AG04449 (cell line): ENCODE measurements at regions not wholly inside any gene's neighbourhood (a gene's known extent, or its start where the extent isn't known, plus 50 kb on each side); places are given as distances from the start of the nearest gene placed in this dataset.

ENCODE experiments used
- CTCF ChIA-PET: fragments of 350-600 bp; formaldehyde crosslinking; extraction: SDS; loops from one replicate; lab custom pipeline; 2021; ENCODE audit warnings: antibody characterized with exemption; lab: Yijun Ruan, JAX
- POLR2A ChIA-PET: fragments of 400-600, 350-600 bp; formaldehyde crosslinking; extraction: SDS; loops from one replicate; lab custom pipeline; 2020; ENCODE audit warnings: antibody characterized with exemption, inconsistent platforms; lab: Yijun Ruan, JAX
- DNase-seq: peaks from one replicate; pipeline ENCODE4 v3.0.0-alpha.2; 2010; ENCODE audit warnings: low read depth, low spot score
- H3K4me3 ChIP-seq: 2 replicates; pipeline ENCODE4 v1.5.1; 2011; ENCODE audit warnings: low read depth, mild to moderate bottlenecking, control low read depth, low read length
- CTCF ChIP-seq: IDR thresholded peaks from one replicate; pipeline ENCODE4 v1.5.1; 2011; ENCODE audit warnings: mild to moderate bottlenecking, moderate library complexity, low read length, control low read depth, inconsistent platforms; ENCODE audit not compliant: insufficient read depth; ENCODE audit errors: missing control alignments

GRCh38 chr1:184865831-184866230, 108.5 kb downstream of the NIBAN1 start:
- ChIA-PET POLR2A (no interaction called here), CTCF (interaction anchor here (1.3 to 2.4 kb wide), 2 partner anchors 13 to 116 kb away, joined by 4 to 6 read pairs; no protein-coding TSS in a partner anchor)
- H3K4me3 ChIP-seq: no peak overlapping the region
- no peak for DNase-seq
- TF ChIP-seq CTCF: no peak

- ChIA-PET POLR2A (no interaction called here), CTCF (no interaction called here)
- no peak for DNase-seq
- no peak for TF ChIP-seq CTCF
- no peak overlapping the region for H3K4me3 ChIP-seq
Observed at GRCh38 chr1:184861755-184862336, 107.2 kb upstream of the EDEM3 start.

- CTCF ChIA-PET: no interaction called here
- DNase-seq: no peak
- no peak overlapping the region for H3K4me3 ChIP-seq
- POLR2A ChIA-PET: no interaction called here
- no peak for TF ChIP-seq CTCF
Observed at GRCh38 chr1:184860985-184861754, 106.5 kb upstream of the EDEM3 start.

GRCh38 chr1:184860535-184860934, 105.9 kb upstream of the EDEM3 start:
- no peak overlapping the region for H3K4me3 ChIP-seq
- no peak for TF ChIP-seq CTCF
- ChIA-PET CTCF (no interaction called here), POLR2A (no interaction called here)
- DNase-seq: no peak

GRCh38 chr1:184859381-184860105, 104.9 kb upstream of the EDEM3 start:
- CTCF ChIA-PET: no interaction called here
- H3K4me3 ChIP-seq: no peak overlapping the region
- DNase-seq: no peak
- POLR2A ChIA-PET: no interaction called here
- no peak for TF ChIP-seq CTCF

- no peak for DNase-seq
- no peak overlapping the region for H3K4me3 ChIP-seq
- ChIA-PET CTCF (interaction anchor here (1.0 kb wide), 1 partner anchor 118 kb away, joined by 3 read pairs; no protein-coding TSS in a partner anchor), POLR2A (no interaction called here)
- TF ChIP-seq CTCF: no peak
Observed at GRCh38 chr1:184858288-184858687, 103.6 kb upstream of the EDEM3 start.
